GM19397 (cell line): ENCODE measurements at regions not wholly inside any gene's neighbourhood (a gene's known extent, or its start where the extent isn't known, plus 50 kb on each side); places are given as distances from the start of the nearest gene placed in this dataset.
"Not testable (repeated sequence)": the region's sequence is repeated elsewhere in the genome, so short reads cannot be mapped to it uniquely, and the experiment has no call there.

ENCODE experiments used
- ATAC-seq: cut with Tn5 transposase; IDR thresholded peaks from one replicate; pipeline ENCODE4 v1.9.1; 2021; ENCODE audit warnings: mild to moderate bottlenecking, moderate library complexity; ENCODE audit not compliant: unreplicated experiment

DNA sequence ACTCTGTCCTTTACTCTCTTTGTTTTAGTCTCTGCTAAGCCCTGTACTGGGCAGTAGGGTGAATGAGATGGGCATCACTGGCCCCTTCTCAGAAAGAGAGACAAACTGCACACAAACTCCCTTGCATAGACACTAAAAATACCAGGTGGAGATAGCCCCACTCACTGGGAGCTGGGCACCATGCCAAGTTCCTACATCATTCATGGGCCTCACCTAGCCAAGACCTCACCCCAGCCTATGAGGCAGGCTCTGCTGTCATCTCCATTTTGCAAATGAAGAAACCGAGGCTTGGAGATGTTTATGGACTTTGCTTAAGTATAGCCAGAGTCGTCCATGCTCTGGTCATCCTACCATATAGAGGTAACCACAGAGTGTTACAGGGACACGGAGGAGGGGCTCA, 499.8 kb upstream of the CDH11 start:
- ATAC-seq, result no peak

GRCh38 chr16:65619606-65620005, 497.7 kb upstream of the CDH11 start:
- no peak for ATAC-seq

DNA sequence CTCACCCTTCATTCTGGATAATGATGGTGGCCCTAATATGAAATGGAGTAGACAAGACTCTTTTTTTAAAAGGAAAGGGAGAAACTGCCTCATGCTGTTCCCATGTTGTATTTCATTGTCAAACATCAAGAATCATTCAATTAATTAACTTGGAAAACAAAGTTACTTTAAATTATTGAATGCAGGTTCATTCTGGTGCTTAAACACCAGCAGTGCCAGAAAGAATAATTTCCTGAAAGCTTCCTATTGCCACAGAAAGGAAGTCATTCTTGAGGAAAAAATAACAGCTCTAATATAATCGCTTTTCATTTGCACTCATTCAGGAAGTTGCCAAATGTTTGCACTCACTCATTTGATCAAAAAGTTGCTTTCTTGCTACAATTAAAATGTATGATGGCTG, 497.1 kb upstream of the CDH11 start:
- no peak for ATAC-seq

DNA sequence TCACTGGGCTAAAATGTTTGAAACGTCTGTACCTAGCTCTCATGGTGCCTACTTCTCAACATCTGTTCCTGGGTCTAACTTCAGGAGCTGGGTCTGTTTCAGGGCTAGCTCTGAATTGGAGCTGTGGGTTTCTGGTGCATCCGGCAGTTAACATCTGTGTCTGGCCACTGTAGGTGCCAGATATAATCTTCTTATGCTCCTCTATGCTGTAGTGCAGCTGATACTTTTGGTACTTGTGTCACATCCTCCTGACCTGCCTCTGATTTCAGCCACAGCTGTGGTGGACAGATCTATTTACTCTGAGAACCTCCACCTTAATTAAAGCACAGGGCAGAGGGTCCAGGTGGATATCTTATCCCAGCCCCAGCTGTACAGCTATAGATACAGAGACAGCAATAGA, 496.5 kb upstream of the CDH11 start:
- ATAC-seq, result no peak

- ATAC-seq, result no peak
These were observed 495.6 kb upstream of the CDH11 start for GRCh38 chr16:65617421-65617820.

- no peak for ATAC-seq
These were observed 486.6 kb upstream of the CDH11 start for GRCh38 chr16:65608455-65608854.

DNA sequence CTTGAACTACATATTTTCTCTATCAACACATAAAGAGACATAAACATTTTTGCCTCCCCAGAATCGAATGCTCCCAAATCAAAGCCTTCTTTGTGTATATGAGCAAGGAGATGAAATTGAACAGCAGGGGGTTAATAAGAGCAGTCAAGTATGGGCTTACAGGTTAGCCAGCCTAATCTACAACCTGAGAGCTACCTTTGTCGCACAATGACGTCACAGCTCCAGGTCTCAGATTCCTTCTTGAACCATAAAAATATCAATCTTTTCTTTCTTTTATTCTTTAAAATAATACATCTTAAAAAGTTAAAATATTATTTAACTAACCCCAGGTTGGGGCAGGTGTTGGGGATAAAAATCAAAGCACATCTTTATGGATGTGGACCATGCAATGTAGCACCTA, 482.9 kb upstream of the CDH11 start:
- no peak for ATAC-seq

- no peak for ATAC-seq
These were observed 479.9 kb upstream of the CDH11 start for GRCh38 chr16:65601781-65602180.

DNA sequence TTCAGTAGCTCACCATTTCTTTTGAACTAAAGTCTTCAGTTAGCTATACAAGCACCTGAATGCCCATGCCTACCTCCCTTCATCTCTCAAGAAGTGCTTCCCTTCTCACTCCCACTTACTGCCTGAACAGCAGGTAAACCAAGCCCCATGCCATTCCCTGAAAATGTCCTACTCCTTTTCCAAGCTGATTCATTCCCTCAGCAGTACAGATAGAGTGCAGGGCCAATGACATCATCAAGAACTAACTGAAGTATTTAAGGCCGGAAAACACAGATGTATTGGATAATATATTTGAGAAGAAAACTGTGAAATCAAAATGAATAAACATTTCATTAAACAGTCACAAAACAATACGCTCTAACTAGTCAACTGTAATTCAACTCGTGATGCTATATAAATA, 478.8 kb upstream of the CDH11 start:
- no peak for ATAC-seq

GRCh38 chr16:65600046-65600445, 478.2 kb upstream of the CDH11 start:
- no peak for ATAC-seq

GRCh38 chr16:65598621-65599020, 476.8 kb upstream of the CDH11 start:
- no peak for ATAC-seq

DNA sequence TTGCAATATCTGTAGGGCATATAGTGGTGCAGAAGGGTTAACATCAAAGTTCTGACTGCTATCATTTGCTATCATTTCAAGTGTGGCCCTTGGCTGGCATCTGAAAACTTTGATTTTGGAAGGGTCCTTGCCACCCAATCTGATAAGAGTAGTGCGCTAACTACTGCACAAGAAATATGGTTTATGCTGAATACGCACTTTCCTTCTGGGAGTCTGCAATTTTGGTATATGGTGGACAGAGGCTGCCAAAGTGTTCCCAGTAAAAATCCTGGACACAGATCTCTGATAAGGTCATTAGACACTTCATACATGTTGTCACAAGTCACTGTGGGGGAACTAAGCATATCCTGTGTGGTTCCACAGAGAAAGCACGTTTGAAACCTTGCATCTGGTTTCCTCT, 461.6 kb upstream of the CDH11 start:
- ATAC-seq, result no peak

GRCh38 chr16:65579050-65579449, 457.2 kb upstream of the CDH11 start:
- ATAC-seq, result no peak

DNA sequence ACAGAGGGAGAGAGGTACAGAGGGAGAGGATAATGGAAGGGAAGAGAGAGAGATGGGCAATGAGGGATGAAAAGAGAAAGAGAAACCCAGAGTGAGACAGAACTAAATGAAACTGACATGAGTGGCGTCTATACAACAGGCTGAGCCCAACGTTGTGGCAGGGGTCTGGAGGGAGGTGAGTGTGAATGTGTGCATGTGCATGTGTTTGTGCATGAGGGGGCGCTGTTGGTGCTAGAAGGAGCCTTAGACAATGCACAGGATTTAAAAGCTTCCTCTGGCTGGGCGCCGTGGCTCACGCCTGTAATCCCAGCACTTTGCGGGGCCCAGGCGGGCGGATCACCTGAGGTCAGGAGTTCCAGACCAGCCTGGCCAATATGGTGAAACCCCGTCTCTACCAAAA, 454.8 kb upstream of the CDH11 start:
- no peak for ATAC-seq

DNA sequence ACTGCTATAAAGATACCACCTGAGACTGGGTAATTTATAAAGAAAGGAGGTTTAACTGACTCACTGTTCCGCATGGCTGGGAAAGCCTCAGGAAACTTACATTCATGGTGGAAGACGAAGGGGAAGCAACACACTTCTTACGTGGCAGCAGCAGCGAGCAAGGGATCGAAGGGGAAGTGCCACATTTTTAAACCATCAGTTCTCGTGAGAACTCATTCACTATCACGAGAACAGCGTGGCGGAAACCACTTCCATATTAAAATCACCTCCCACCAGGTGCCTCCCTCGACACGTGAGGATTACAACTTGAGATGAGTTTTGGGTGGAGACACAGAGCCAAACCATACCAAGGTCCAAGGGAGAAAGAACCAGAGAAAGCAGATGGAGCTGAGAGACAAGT, 454.3 kb upstream of the CDH11 start:
- no peak for ATAC-seq

DNA sequence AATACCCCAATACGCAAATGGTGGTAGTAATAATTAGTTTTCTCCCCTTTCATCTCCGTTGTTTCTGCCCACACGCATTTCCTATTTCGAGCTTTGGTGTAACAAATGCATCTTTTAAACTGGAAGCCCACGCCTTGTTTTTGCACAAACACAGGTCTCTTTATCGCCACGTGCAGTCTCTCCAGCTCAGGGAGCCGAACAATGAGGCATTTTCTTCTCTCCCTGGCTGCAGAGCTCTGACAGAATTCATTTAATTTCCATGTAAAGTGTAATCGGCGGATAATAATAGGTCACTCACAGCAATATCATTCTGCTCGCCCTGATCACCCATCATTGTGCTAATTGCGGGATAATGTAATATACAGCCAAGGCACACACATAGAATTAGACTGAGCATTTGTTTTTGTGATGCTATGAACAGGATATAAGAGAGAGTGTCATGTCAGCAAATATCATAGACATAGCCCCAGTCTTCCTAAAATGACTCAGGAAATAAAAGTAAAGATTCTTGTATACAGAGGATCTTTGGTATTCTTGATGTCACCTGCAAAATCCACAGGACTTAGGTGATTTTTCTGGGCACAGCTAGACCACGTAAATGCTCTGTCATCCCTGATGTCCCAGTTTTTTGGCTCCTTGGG, 452.6 kb upstream of the CDH11 start:
- no peak for ATAC-seq

GRCh38 chr16:65572156-65572555, 450.3 kb upstream of the CDH11 start:
- ATAC-seq, result no peak

DNA sequence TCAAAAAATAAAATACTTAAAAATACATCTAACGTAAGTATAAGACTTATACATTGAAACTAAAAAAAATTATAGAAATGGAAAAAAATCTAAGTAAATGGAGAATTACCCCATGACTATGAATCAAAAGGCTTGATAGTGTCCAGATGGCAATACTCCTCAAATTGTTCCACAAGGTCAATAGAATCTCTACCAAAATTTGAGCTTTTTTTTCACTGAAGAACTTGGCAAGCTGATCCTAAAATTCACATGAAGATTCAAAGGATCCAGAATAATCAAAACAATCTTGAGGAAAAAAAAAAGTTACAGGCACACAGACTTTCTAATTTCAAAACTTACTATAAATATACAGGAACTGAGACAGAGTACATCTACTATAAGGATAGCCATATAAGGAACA, 448.4 kb upstream of the CDH11 start:
- no peak for ATAC-seq

DNA sequence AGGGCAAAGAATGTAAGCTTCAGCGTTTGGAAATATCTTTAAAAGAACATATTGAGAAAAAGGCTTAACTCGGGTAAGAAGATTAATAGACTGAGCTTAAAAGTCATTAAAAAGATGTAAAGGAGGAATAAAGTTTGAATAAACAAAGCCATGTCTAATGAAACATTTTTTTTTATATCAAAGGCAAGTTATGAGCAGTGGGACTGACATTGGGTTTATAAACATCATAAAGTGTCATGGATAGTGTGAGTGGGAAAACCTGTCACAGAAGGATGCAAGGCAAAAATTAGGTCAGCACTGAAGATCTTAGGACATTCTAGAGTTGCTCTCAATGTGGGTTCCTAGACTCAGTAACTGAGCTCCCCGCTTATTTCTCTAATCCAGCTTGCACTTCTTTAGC, 438.0 kb upstream of the CDH11 start:
- ATAC-seq, result no peak

- ATAC-seq, result not testable (repeated sequence)
These were observed 427.8 kb upstream of the CDH11 start for GRCh38 chr16:65549689-65550088.

GRCh38 chr16:65548470-65548869, 426.6 kb upstream of the CDH11 start:
- no peak for ATAC-seq

DNA sequence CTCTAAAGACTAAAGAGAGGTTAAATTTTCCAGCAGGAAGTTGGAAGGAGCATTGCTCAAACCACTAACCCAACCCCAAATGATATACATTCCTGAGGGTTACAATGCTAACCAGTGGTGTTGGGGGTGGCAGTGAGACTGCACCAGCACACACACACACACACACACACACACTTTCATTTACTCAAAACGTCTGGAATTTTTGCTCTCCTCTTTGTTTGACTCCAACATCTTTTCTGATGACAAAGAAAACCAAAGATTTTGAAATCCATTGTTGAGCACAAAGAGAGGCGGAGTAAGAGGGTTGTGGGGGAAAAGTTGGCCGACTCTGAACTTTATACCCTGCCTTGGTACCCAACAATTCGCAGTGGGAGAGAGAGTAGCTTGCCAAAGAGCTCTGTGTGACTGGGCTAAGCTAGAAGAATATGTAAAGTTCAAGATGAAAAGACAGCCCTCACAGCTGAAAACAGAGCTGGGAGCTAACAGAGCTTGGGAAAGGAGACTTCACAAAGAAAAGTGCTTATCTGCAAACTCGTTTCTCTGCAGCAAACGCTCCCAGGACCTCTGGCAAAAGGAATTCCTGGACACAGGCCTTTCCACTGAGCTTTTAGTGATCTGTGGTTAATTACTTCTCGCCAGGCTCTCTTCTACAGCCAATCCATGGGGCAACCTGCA, 426.0 kb upstream of the CDH11 start:
- ATAC-seq, result no peak

GRCh38 chr16:65546353-65546791, 424.5 kb upstream of the CDH11 start:
- ATAC-seq, result no peak
